ENCODE measurements at regions not wholly inside any gene's neighbourhood (a gene's known extent, or its start where the extent isn't known, plus 50 kb on each side); places are given as distances from the start of the nearest gene placed in this dataset.

DNA sequence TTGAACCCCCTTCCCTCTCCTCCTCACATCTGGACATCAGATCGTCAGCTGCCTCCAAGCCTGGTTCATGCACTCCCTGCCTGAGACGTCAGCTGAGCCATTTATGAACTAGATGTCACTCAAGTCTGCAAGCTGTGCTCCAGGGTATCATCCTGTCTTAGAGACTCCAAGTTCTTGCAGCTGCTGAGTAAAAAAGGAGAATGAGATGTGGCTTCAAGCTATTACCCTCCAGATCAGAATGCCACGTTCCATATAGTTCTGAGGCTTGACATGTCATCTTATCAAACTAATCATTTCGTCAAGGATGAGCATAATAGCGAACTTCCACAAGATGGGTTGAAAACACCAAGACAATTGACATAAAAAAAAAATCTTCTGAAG lies 766.3 kb downstream of the TBL1XR1 start:
- TF ChIP-seq, protein P1, sequence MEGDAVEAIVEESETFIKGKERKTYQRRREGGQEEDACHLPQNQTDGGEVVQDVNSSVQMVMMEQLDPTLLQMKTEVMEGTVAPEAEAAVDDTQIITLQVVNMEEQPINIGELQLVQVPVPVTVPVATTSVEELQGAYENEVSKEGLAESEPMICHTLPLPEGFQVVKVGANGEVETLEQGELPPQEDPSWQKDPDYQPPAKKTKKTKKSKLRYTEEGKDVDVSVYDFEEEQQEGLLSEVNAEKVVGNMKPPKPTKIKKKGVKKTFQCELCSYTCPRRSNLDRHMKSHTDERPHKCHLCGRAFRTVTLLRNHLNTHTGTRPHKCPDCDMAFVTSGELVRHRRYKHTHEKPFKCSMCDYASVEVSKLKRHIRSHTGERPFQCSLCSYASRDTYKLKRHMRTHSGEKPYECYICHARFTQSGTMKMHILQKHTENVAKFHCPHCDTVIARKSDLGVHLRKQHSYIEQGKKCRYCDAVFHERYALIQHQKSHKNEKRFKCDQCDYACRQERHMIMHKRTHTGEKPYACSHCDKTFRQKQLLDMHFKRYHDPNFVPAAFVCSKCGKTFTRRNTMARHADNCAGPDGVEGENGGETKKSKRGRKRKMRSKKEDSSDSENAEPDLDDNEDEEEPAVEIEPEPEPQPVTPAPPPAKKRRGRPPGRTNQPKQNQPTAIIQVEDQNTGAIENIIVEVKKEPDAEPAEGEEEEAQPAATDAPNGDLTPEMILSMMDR (conservative IDR thresholded peaks at IDR 0.05; ENCODE audit: low read length), result no peak
- no peak for TF ChIP-seq EZH2phosphoT487 (IDR thresholded peaks at IDR 0.05; ENCODE audit: borderline replicate concordance, low read depth, low read length)
